EL (cell line): ENCODE measurements at regions not wholly inside any gene's neighbourhood (a gene's known extent, or its start where the extent isn't known, plus 50 kb on each side); places are given as distances from the start of the nearest gene placed in this dataset.
A peak's percentile ranks its signal among the peaks of the same experiment; 100 is the strongest.
"Not testable (repeated sequence)": the region's sequence is repeated elsewhere in the genome, so short reads cannot be mapped to it uniquely, and the experiment has no call there.

ENCODE experiments used
- DNase-seq: peaks from one replicate; pipeline ENCODE4 v3.0.0-alpha.2; 2016

DNA sequence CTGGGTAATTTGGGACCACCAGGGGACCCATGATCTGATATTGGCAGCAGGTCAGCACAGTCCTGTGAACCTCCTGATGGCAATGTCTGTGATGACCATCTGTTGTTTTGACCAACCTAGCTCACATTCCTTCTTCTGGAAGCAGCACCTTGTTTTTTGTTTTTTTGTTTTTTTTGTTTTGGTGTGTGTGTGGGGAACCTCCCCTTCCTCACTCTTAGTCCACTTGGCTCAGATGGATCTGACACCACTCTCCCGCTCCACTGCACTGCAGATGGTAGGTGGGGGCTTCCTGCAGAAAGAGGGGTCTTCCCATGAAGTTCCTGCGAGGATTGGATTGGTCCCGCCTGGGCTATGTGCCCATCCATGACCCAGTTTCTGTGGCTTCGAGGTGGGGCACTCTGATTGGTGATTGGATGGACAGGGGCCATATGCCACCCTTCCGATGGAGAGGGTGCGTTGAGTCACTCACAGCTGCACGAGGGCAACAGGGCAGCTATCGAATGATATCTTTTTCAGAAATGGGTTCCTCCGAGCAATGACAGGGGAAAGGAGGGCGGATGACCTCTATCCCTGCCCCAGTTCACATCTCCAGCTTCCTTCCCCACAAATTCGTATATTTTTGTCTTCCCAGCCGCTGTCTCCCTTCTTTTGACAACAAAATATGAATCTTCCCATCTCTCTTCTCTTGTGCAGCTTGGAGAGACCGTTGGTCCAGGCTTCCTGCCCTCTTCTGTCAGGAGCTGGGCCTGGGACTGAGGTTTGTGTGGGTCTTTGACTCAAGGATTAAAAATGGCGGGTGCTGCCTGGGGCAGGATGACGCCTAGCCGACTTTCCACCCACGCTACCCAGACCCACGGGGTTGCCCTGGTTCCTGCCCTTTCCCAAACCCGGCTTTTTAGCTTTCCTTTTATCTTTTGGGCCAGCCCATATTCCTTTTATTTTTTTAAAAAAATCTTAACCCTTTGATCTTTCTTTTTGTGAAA, 132.1 kb upstream of the KCNG1 start:
- DNase-seq = no peak

- no peak for DNase-seq
These were observed 131.2 kb upstream of the KCNG1 start for GRCh38 chr20:51153867-51154707.

DNA sequence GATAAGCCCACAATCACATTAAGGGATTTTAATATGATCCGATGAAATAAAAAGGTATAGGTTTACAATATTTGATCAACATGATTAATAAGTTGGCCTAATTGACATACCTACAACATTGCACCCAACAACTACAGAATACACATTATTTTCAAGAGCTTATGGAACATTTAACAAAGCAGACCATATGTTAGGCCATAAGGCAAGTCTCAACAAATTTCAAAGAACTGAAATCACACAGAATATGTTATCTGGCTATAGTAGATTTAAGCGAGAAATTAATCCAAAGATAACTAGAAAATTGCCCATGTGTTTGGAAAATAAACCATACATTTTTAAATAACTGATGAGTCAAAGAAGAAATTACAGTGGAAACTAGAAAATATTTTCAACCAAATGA, 126.0 kb upstream of the KCNG1 start:
- DNase-seq = no peak

- DNase-seq = no peak
These were observed 121.6 kb upstream of the KCNG1 start for GRCh38 chr20:51144476-51144875.

- no peak for DNase-seq
These were observed 120.7 kb upstream of the KCNG1 start for GRCh38 chr20:51143652-51144051.

DNA sequence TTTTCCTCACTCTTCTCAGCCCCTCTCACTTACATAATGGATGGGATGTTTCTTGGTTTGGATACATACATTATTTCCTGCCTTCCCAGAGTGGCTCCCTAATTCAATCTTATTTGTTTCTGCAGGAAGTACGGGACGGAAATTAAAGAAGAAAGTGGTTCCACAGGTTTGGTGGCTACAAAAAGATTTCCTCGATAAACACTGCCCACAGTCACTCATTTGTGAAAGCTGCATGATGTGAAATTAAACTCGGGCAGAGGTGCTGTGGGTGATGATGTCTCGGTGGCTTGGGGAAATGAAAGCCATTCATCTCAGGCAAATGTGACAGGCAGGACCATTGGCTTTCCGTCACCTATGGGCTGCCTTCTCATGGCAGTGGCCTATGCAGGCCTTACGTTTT, 119.5 kb upstream of the KCNG1 start:
- no peak for DNase-seq

DNA sequence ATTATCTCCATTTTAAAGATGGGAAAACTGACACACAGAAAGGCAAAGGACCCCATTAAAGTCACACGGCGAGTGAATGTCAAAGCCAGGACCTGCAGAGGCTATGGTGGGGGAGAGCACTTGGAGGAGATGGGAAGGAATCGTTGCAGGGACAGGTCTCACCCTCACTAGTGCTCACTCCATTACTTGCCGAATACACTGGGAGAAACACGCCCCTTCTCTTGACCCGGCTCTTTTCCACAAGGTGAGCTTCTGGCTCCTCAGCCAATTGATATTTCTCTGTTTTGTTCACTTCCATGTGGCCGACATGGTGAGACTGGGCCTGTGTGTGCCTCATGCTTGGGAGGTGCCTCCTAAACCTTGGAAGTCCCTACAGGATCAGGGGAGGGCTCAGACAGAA, 117.8 kb upstream of the KCNG1 start:
- no peak for DNase-seq

DNA sequence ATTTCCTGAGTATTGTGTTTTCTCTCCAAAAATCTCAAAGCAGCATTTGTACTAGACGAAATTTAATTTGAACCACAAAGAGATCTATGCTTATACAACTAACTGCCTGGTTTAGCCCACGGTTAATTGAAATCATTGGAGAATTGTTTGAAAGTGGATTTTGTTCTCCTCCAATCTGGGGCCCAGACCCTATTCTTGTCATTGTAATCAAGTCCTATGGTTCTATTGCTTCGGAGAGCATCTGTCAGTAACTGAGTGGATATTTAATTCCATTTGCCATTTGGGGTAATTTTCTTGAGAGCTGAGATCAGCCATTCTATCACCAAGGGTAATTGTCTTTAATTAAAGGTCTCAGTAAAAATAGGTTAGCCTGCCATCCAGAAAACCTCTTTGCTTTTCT, 117.0 kb upstream of the KCNG1 start:
- DNase-seq = no peak

- DNase-seq = no peak
These were observed 115.7 kb upstream of the KCNG1 start for GRCh38 chr20:51138576-51138975.

DNA sequence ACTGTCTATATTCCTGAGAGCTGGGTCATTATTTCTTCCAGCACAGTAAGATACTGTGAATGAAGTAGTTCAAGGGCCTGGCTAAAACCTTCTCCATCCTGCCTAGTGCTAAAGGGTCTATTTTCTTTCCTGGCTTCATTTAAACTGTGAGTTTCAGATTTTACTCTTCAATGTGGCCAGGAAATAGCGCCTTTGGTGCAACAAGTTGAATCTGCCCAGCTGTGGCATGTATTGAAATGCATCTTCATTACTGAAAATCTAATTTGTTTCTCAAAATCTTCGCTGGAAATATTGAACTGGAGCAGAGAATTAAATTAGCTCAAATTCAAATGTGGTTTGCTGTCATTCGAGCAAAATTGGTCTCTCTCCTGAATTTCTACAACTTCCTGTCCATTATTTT, 114.6 kb upstream of the KCNG1 start:
- DNase-seq = no peak

DNA sequence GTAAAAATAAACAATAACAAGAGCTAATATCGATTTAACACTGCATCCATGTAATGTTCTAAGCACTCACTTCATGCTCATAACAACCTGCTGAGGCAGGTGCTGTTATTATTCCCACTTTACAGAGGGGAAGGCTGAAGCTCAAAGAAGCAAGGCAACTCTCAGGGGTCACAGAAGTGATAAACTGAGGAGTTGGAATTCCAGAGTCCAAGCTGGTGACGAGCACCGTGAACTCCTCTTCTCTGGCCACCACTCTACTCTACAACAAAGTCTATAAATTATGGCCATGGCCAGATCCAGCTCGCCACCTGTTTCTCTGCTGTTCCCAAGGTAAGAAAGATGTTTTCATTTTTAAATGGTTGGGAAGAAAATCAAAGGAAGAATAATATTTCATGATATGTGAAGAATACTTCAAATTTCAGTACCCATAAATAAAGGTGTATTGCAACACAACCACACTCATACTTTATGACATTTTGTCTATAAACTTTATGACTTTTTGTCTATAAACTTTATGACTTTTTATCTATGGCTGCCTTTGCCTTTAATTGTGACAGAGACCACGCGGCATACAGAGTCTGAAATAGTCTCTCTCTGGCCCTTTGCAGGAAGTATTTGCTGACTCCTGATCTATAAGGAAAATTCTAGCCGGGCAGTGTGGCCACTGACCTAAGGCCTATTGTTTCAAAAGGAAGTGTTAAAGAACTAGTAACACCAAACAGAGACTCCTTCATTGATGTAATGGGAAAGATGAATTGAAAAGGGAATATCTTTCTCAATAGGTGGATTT, 113.2 kb upstream of the KCNG1 start:
- no peak for DNase-seq

GRCh38 chr20:51134405-51134804, 111.5 kb upstream of the KCNG1 start:
- no peak for DNase-seq

DNA sequence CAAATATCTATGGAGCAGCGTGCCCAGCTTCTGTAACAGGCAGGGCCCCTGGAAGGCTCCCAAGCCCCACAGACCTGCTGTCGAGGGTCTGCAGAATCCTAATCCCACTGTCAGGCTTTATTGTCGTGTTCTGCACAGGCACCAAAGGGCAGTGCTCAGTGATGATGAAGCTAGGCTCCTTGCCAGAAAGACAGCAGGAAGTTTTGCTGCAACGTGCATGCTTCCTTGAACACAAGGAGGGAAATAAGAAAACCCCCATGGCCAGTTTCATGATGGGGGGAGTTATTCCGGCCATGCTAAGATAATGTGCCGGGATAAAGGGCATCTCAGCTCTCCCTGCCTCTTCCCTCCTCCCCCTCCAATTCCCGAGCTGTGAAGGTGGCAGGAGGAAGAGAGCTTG, 109.4 kb upstream of the KCNG1 start:
- peak; percentile 19 for DNase-seq

GRCh38 chr20:51131811-51132210, 108.9 kb upstream of the KCNG1 start:
- no peak for DNase-seq

- DNase-seq = no peak
These were observed 106.4 kb upstream of the KCNG1 start for GRCh38 chr20:51129147-51129776.

DNA sequence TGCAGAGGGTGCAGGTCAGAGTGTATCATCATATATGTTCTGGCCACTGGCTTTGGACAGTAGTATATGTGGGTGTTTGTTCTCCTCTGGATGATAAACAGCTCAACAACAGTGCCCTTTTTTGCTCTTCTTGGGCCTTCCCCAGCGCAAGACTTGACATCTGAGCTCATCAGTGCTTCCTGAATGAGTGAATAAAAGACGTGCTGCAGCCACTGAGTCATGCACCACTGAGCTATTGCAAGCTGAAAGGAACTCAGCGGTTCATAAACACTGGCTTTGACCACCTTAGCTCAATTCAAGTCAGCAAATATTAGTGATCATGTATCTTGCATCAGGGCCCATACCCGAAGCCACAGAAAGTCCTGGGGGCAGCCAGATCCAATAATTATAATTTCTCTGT, 105.3 kb upstream of the KCNG1 start:
- DNase-seq = peak; percentile 89

DNA sequence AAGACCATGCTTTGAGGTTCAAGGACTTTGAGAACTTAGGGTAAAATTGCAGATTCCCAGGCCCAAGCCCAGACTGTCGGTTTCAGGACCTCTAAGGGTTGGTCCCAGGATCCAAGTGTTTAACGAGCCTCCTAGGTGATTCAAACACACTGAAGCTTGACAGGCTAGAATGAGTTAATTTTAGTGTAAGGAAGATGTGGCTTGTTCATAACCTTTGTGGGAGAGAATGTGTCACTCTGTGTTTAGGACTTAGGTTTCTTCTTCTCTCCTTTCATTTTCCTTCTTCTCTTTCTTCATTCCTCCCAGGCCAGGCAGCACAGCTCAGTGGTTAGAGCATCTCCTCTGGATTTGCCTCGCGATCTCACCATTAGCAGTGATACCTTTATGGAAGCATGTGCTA, 104.8 kb upstream of the KCNG1 start:
- DNase-seq = no peak

GRCh38 chr20:51126337-51126736, 103.4 kb upstream of the KCNG1 start:
- no peak for DNase-seq

DNA sequence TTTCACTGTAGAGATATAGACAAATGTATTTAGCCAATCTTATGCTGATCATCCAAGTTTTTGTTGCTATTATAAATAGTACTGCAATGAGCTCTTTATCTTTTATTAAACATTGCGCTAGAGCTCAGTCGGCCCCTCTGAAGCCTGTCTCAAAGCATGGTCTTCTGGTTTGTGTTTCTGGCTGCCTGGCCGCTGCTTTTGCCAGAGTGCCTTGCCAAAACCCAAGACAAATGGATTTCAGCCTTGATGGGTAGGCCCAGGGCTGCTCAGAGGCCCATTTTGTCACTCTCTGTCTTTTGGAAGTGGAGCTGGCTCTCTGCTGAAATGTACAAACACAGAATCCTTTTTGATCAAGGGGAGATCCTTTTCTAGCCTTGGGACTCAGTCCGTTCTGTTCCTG, 102.9 kb upstream of the KCNG1 start:
- DNase-seq = no peak

GRCh38 chr20:51125105-51125504, 102.2 kb upstream of the KCNG1 start:
- DNase-seq = no peak

- not testable (repeated sequence) for DNase-seq
These were observed 101.0 kb upstream of the KCNG1 start for GRCh38 chr20:51123887-51124286.

GRCh38 chr20:51122931-51123658, 100.2 kb upstream of the KCNG1 start:
- no peak for DNase-seq
